Dendritic cell treated with granulocyte-macrophage colony-stimulating factor and Interleukin-4, amounts not matched to agents 40 ng/mL and 50 ng/mL, for 4 days (primary cell): ENCODE measurements at regions not wholly inside any gene's neighbourhood (a gene's known extent, or its start where the extent isn't known, plus 50 kb on each side); places are given as distances from the start of the nearest gene placed in this dataset.

Source experiments
- H3K27ac Mint-ChIP-seq: one replicate; pipeline ENCODE4 v1.8.0; 2022; ENCODE audit warnings: mild to moderate bottlenecking, mixed read lengths
- H3K27me3 Mint-ChIP-seq: one replicate; pipeline ENCODE4 v1.8.0; 2022; ENCODE audit warnings: mild to moderate bottlenecking, mixed read lengths
- H3K36me3 Mint-ChIP-seq: one replicate; pipeline ENCODE4 v1.8.0; 2022; ENCODE audit warnings: low read depth, mixed read lengths
- H3K4me1 Mint-ChIP-seq: one replicate; pipeline ENCODE4 v1.8.0; 2022; ENCODE audit warnings: low read depth, mixed read lengths
- H3K4me3 Mint-ChIP-seq: one replicate; pipeline ENCODE4 v1.8.0; 2022; ENCODE audit warnings: mild to moderate bottlenecking, moderate library complexity, mixed read lengths
- H3K9me3 Mint-ChIP-seq: one replicate; pipeline ENCODE4 v1.8.0; 2022; ENCODE audit warnings: mixed read lengths
- intact Hi-C: fragments of 100-400 bp; cut with micrococcal nuclease; formaldehyde crosslinking; loops from one replicate; pipeline ENCODE4 v1.15.0; 2022

DNA sequence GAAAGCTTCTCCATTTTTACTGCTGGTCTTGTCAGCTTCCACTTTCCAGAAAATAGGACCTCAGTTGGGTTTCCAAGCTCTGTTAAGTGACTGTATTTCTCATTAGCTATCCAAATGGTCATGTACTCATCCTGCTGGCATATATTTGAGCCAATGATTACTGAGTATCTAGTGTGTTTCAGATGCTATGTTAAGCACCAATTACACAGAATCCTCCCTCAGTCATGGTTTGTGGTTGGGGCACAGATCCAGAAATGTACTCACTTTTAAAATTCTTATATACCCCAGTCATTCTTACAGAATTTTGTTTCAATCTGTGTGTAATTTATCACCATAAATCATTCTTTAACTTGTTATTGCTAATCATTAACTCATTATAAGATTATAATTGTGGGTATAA lies 362.3 kb upstream of the MTPN start:
- Mint-ChIP-seq H3K36me3 (no peaks in the 10 kb centered on the region), H3K9me3 (peaks cover 13% of the 10 kb centered on the region), H3K27ac (no peak overlapping the region), H3K27me3 (no peaks in the 10 kb centered on the region), H3K4me3 (no peak overlapping the region), H3K4me1 (no peaks in the 10 kb centered on the region)
- intact Hi-C loops = no loop called here

DNA sequence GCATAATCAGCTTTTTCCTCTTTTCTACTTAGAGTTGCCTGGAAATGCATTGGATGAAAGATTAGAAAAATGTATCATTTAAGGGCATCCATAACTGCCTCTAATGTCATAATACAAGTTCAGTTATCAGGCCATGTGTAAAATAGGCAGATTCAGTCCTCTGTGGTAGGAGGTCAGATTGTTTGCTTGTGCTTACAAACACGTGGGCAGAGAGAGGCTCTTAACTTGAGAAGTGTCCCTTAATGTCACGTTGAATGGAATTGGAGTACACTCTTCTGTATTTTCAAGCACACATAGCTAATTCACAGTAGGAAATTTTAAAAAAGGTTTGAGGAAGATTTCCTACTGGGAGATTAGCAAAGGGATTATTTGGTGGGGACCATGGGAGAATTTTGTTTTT lies 359.8 kb upstream of the MTPN start:
- intact Hi-C loops = no loop called here
- H3K36me3 Mint-ChIP-seq = no peaks in the 10 kb centered on the region
- no peak overlapping the region for H3K27ac Mint-ChIP-seq
- H3K9me3 Mint-ChIP-seq = peaks cover 13% of the 10 kb centered on the region
- no peak overlapping the region for H3K4me3 Mint-ChIP-seq
- no peaks in the 10 kb centered on the region for H3K27me3 Mint-ChIP-seq
- H3K4me1 Mint-ChIP-seq = no peaks in the 10 kb centered on the region

DNA sequence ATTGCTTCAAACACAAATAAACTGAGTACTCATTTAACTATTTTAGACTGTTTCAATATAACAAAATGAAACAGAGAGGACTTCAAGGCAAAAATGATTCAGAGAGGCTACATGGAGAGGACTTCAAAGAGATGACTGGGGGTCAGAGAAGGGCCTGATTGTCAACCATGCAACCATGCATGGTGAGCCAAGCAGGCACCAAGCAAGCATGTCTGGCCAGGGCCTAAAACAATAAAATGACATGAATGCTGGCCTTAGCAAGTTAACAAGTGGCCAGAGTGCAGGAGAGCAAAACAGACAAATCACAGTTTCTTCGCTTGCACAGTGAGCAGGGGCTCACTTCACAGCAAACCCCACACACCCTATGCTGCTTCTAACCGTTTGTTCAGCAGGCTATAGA lies 356.5 kb upstream of the MTPN start:
- Mint-ChIP-seq H3K9me3 (peaks cover 10% of the 10 kb centered on the region), H3K4me3 (no peak overlapping the region), H3K4me1 (no peaks in the 10 kb centered on the region), H3K27me3 (no peaks in the 10 kb centered on the region), H3K27ac (no peak overlapping the region), H3K36me3 (no peaks in the 10 kb centered on the region)
- intact Hi-C loops = no loop called here

DNA sequence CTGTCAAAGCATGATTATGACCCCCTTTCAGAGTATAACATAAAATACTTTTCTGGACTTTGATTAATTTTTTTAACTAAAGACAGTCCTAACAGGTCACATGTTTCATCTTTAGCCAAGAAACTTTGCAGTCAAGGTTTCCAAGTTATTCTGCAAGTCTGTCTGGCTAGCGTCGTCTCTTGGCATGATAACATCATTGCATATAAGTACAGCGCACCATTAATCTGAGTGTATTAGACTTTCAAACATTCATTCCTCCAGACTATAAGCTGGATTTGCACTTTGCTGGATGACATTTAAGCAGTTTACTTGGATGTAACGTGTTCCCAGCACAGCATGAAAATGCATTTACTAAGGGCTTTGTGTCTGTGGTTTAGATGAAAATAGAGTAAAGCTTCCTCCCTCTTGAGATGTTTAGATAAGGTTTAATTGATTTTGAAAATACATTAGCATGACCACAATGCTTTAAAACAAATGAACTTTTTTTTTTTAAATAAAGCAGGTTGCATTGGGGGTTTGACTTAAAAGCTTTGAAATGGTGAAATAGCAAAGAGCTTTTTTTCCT lies 349.0 kb upstream of the MTPN start:
- Mint-ChIP-seq H3K36me3 (no peaks in the 10 kb centered on the region), H3K27me3 (no peaks in the 10 kb centered on the region), H3K4me3 (no peak overlapping the region), H3K4me1 (no peaks in the 10 kb centered on the region), H3K27ac (no peak overlapping the region), H3K9me3 (peaks cover 13% of the 10 kb centered on the region)
- intact Hi-C loops = no loop called here

DNA sequence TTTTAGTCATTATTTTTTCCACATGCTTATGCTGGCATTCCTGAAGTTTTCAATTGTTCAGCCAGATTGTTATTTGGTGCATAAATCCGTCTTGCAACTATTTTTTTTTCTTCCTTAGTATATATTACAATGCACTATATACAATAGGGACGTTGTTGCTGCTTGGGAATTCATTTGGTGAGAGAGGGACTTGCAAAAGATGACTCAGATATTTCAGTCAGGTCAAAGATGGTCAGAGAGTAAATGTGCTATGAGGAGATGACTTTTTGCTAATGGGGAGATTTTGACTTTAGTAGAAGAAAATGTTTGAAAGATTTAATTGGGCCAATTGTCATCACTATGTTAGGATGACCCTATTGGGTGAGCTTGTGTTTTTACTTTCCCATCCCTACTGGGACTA lies 348.4 kb upstream of the MTPN start:
- intact Hi-C loops = no loop called here
- Mint-ChIP-seq H3K4me1 (no peaks in the 10 kb centered on the region), H3K4me3 (no peak overlapping the region), H3K36me3 (no peaks in the 10 kb centered on the region), H3K27me3 (no peaks in the 10 kb centered on the region), H3K9me3 (peaks cover 19% of the 10 kb centered on the region), H3K27ac (no peak overlapping the region)

DNA sequence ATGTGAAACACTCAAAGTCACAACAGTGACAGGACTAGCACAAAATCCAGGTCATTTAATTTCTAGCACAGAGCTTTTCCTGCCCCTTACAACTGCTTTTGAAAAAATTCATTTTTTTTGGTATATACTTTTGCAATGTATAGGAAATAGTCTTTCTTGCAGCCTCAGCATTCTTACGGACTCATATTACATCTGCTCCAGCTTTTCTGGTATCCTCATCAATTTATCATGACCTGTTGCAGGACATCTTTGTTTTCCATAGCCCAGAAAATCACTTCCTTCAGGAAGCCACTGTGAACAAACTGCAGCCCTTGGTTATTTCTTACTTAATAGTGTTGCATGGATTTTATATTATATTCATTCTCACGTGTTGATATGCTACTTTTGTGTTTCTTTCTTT lies 347.9 kb upstream of the MTPN start:
- Mint-ChIP-seq H3K4me3 (no peak overlapping the region), H3K36me3 (no peaks in the 10 kb centered on the region), H3K27ac (no peak overlapping the region), H3K4me1 (no peaks in the 10 kb centered on the region), H3K27me3 (no peaks in the 10 kb centered on the region), H3K9me3 (peaks cover 24% of the 10 kb centered on the region)
- intact Hi-C loops = no loop called here

DNA sequence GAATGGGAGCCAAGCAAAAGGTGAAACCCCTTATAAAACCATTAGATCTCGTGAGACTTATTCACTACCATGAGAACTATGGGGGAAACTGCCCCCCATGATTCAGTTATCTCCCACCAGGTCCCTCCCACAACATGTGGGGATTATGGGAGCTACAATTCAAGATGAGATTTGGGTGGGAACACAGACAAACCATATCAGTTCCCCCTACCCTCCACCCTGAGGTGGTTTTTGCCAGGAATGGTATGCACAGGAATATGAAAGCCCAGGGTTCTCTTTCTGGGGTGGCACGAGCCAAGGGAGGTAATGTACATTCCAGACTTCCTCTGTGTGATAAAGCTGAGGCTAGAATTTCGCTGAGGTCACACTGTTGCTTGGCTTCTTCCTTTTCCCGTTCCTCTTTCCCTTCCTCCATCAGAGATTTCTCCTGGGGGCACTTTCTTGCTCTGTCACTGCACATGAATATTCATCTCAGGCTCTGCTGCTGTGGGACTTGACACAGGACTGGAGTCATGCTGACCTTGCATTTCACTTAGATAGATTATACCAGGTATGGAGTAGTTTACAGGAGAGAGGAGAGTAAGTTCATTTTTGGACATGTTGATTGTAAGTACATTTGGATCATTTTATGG lies 347.0 kb upstream of the MTPN start:
- Mint-ChIP-seq H3K9me3 (peaks cover 32% of the 10 kb centered on the region), H3K4me3 (no peak overlapping the region), H3K27ac (no peak overlapping the region), H3K36me3 (no peaks in the 10 kb centered on the region), H3K4me1 (no peaks in the 10 kb centered on the region), H3K27me3 (no peaks in the 10 kb centered on the region)
- intact Hi-C loops = no loop called here

DNA sequence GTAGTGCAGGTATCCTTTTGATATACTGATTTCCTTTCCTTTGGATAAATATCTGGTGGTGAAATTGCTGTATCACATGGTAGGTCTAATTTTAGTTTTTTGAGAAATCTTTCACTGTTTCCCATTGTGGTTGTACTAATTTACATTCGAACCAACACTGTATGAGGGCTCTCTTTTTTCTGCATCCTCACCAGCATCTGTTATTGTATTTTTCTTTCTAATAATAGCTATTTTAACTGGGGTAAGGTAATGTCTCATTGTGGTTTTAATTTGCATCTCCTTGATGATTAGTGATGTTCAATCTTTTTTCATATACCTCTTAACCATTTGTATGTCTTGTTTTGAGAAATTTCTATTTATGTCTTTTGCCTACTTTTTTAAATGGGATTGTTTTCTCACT lies 335.4 kb upstream of the MTPN start:
- Mint-ChIP-seq H3K27ac (no peak overlapping the region), H3K4me1 (no peaks in the 10 kb centered on the region)

DNA sequence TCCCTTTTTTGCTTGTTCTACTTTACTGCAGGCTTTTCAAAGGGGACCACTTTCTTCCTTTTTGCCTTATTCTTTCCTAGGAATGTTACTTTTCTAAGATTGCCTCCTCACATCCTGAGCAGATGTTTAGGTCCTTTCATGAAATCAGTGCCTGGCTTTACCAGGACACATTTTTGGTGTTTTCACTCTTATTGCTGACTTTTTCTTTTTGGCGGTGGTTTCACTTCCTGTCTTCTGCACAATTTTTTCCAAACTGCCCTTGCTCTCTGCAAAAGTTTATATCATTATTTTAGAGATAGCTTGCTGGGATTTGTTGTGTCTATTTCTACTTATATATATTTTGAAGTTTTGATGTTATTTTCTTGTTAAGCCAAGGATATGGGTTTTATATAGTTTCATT lies 332.2 kb upstream of the MTPN start:
- H3K27ac Mint-ChIP-seq = no peak overlapping the region
- H3K27me3 Mint-ChIP-seq = no peaks in the 10 kb centered on the region
- H3K36me3 Mint-ChIP-seq = no peaks in the 10 kb centered on the region
- H3K4me3 Mint-ChIP-seq = no peak overlapping the region
- no peaks in the 10 kb centered on the region for H3K4me1 Mint-ChIP-seq
- peaks cover 36% of the 10 kb centered on the region for H3K9me3 Mint-ChIP-seq
- intact Hi-C loops = no loop called here

More for the DNA sequence above, 335.4 kb upstream of the MTPN start:
- Mint-ChIP-seq H3K27me3 (no peaks in the 10 kb centered on the region), H3K4me3 (no peak overlapping the region), H3K36me3 (no peaks in the 10 kb centered on the region), H3K9me3 (peaks cover 65% of the 10 kb centered on the region)
- intact Hi-C loops = no loop called here

DNA sequence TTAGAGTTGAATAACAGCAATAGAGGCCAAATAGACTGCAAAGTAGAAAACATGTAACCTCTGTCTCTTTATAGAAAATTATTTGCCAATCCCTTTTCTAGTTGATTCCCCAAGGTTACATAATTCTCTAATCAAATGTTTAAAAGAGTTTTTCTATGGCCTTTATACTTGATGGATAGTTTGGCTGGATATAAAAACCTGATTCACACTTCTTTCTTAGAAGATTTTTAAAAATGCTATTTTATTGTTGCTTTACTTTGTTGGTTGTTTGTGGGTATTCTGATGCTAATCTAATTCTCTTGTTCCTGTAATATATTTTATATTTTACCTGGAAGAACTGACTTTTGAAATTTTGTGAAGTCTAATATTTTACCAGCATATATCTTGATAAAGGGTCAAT lies 331.1 kb upstream of the MTPN start:
- Mint-ChIP-seq H3K27me3 (no peaks in the 10 kb centered on the region), H3K9me3 (peaks cover 29% of the 10 kb centered on the region), H3K27ac (no peak overlapping the region), H3K4me1 (no peaks in the 10 kb centered on the region), H3K36me3 (no peaks in the 10 kb centered on the region), H3K4me3 (no peak overlapping the region)
- intact Hi-C loops = no loop called here

DNA sequence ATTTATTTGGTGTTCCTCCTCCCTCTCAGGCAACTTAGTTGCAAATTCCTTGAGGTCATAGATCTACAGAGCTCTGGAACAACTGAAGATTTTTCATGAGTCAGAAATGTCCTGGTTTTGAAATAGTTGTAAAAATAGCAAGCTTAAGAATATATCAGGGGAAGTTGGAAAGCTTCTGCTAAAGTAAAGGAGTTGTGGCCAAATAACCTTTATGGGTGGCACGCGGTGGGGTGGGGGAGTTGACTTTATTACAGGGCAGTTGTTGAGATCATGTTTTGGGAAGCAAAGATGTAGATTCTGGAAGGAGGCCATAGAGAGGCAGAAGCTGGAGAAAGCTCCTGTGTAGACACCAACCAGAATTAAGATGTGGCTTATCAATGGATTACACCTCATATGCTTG lies 326.0 kb upstream of the MTPN start:
- Mint-ChIP-seq H3K36me3 (no peaks in the 10 kb centered on the region), H3K4me1 (no peaks in the 10 kb centered on the region), H3K9me3 (peaks cover 18% of the 10 kb centered on the region), H3K27ac (no peak overlapping the region), H3K4me3 (no peak overlapping the region), H3K27me3 (no peaks in the 10 kb centered on the region)
- intact Hi-C loops = no loop called here

DNA sequence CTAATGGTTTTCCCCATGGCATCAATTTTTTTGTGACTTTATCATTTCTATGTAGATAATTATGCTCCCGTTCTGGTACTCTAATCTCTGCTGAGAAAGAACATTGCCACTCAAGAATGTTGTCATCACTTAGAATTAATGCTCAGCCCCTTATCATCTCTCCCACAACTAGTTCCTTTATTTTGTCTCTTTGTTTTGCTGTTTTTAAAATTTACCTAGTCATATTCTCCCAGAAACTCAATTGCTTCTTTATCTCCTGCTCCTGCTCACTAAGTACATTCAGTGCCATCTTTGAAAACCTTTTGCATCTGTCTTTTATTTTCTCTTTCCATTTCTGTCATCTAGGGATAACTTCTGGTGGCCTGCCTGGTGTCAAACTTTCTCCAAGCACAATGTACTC lies 324.9 kb upstream of the MTPN start:
- intact Hi-C loops = no loop called here
- no peaks in the 10 kb centered on the region for H3K4me1 Mint-ChIP-seq
- H3K9me3 Mint-ChIP-seq = peaks cover 23% of the 10 kb centered on the region
- H3K36me3 Mint-ChIP-seq = no peaks in the 10 kb centered on the region
- no peak overlapping the region for H3K27ac Mint-ChIP-seq
- H3K27me3 Mint-ChIP-seq = no peaks in the 10 kb centered on the region
- no peak overlapping the region for H3K4me3 Mint-ChIP-seq

DNA sequence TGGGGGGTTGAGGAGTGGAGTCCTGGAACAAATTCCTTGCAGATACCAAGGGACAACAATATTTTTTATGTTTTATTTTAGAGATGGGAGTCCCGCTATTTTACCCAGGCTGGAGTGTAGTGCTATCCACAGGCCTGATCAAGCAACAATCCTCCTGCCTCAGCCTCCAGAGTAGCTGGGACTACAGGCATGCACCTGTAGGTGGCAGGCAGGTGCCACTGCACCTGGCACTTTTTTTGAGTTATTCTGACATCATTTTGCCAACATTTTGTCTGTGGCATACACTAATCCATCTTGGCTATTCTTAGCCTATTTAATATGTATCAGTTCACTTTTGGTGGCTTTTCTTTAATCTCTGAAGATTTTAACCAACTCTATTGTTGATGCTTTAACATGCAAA lies 317.8 kb upstream of the MTPN start:
- Mint-ChIP-seq H3K27me3 (no peaks in the 10 kb centered on the region), H3K4me1 (no peaks in the 10 kb centered on the region), H3K27ac (no peak overlapping the region), H3K36me3 (no peaks in the 10 kb centered on the region), H3K4me3 (no peak overlapping the region), H3K9me3 (peaks cover 18% of the 10 kb centered on the region)
- intact Hi-C loops = no loop called here

DNA sequence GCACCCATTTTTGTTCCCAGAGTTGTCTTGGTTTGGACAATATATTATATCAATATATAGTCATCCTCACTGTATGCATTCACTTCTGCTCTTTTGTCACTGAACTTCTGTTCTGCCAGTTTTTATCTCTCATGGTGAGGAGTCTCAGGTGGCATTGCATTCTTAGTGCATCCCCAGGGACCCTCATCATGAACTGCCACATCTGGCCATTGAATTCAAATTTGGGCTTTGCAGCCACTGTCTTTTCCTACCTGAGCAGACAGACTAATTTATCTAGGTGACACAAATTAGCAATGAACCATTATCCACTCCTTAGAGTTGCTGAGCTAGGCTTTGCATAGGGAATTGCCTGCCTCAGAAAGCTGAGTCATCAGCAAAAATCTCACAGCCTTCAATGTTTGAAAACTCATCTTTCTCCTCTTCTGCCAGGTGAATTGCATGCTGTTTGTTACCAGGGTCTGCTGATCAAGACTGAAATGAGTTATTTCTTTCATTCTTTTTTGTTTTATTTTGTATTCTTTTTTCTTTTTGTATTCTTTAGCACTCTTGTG lies 316.8 kb upstream of the MTPN start:
- H3K27me3 Mint-ChIP-seq = no peaks in the 10 kb centered on the region
- H3K4me3 Mint-ChIP-seq = no peak overlapping the region
- no peaks in the 10 kb centered on the region for H3K36me3 Mint-ChIP-seq
- no peaks in the 10 kb centered on the region for H3K4me1 Mint-ChIP-seq
- H3K9me3 Mint-ChIP-seq = peaks cover 18% of the 10 kb centered on the region
- no peak overlapping the region for H3K27ac Mint-ChIP-seq
- intact Hi-C loops = no loop called here

DNA sequence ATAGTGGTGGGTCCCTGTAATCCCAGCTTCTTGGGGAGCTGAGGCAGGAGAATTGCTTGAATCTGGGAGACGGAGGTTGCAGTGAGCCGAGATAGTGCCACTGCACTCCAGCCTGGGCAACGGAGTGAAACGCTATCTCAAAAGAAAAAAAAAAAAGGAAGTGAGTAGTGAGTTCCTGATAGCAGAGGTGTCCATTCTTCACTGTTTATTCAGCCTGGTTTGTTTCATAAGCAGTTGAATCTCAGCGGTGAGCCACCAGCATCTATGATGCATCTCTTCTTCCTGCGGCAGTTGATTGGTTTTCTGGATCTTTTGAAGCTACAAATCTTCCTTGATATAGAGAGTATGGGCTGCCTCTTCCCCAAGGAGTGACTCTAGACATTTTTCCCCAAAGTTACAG lies 316.1 kb upstream of the MTPN start:
- Mint-ChIP-seq H3K36me3 (no peaks in the 10 kb centered on the region), H3K9me3 (peaks cover 18% of the 10 kb centered on the region), H3K4me1 (no peaks in the 10 kb centered on the region), H3K27me3 (no peaks in the 10 kb centered on the region), H3K27ac (no peak overlapping the region), H3K4me3 (no peak overlapping the region)
- intact Hi-C loops = no loop called here
